Endodermal cell (in vitro differentiated cells): ENCODE measurements at regions not wholly inside any gene's neighbourhood (a gene's known extent, or its start where the extent isn't known, plus 50 kb on each side); places are given as distances from the start of the nearest gene placed in this dataset.
A peak's percentile ranks its signal among the peaks of the same experiment; 100 is the strongest.

Source experiments
- DNase-seq: peaks from one replicate; pipeline ENCODE4 v3.0.0-alpha.2; 2017
- H3K27ac ChIP-seq: 2 replicates; pipeline ENCODE4 v1.5.1; 2013; ENCODE audit warnings: mild to moderate bottlenecking, low read depth, low read length, moderate library complexity
- H3K27me3 ChIP-seq: 2 replicates; pipeline ENCODE4 v1.6.1; 2013; ENCODE audit warnings: mild to moderate bottlenecking, low read length, moderate library complexity; ENCODE audit not compliant: insufficient read depth, control insufficient read depth, poor library complexity, severe bottlenecking
- H3K36me3 ChIP-seq: 2 replicates; pipeline ENCODE4 v1.7.0; 2013; ENCODE audit warnings: mild to moderate bottlenecking, low read length, moderate library complexity; ENCODE audit not compliant: control insufficient read depth, insufficient read depth
- H3K4me1 ChIP-seq: one replicate; pipeline ENCODE4 v1.7.0; 2013; ENCODE audit warnings: low read length; ENCODE audit not compliant: control insufficient read depth, insufficient read depth
- H3K4me3 ChIP-seq: 2 replicates; pipeline ENCODE4 v1.5.1; 2013; ENCODE audit warnings: mild to moderate bottlenecking, low read length, moderate library complexity
- H3K9ac ChIP-seq: 2 replicates; pipeline ENCODE4 v1.6.1; 2013; ENCODE audit warnings: mild to moderate bottlenecking, low read length, moderate library complexity; ENCODE audit not compliant: poor library complexity, severe bottlenecking; ENCODE audit errors: extremely low read depth
- H3K9me3 ChIP-seq: 2 replicates; pipeline ENCODE4 v1.6.1; 2013; ENCODE audit warnings: mild to moderate bottlenecking, low read length, moderate library complexity; ENCODE audit not compliant: control insufficient read depth
- H3K27ac Mint-ChIP-seq: 2 replicates; pipeline ENCODE4 v1.8.0; 2020; ENCODE audit warnings: mixed read lengths
- H3K27me3 Mint-ChIP-seq: 2 replicates; pipeline ENCODE4 v1.8.0; 2021; ENCODE audit warnings: mild to moderate bottlenecking, mixed read lengths; ENCODE audit not compliant: insufficient read depth
- H3K36me3 Mint-ChIP-seq: 2 replicates; pipeline ENCODE4 v1.8.0; 2020; ENCODE audit warnings: low read depth, mixed read lengths
- H3K4me1 Mint-ChIP-seq: 2 replicates; pipeline ENCODE4 v1.8.0; 2020; ENCODE audit warnings: mixed read lengths
- H3K4me3 Mint-ChIP-seq: 2 replicates; pipeline ENCODE4 v1.8.0; 2020; ENCODE audit warnings: mild to moderate bottlenecking, moderate library complexity, mixed read lengths
- H3K9me3 Mint-ChIP-seq: 2 replicates; pipeline ENCODE4 v1.8.0; 2020; ENCODE audit warnings: mild to moderate bottlenecking, mixed read lengths
- CTCF ChIP-seq: fragments of 200-600 bp; sonication (generic); conservative IDR thresholded peaks from 2 replicates; pipeline ENCODE4 v1.5.0; 2021; ENCODE audit warnings: antibody characterized with exemption, mild to moderate bottlenecking
- WGBS, 2 experiments: methylation state at CpG; one replicate each; pipeline versions ENCODE4 v1.1.5 to v1.1.7; 2013; ENCODE audit warnings: missing lambda C conversion rate in 2 of 2, mixed read lengths in 1 of 2; ENCODE audit not compliant: insufficient coverage in 1 of 2, insufficient read length in 1 of 2; 5-methylcytosine and 5-hydroxymethylcytosine counted together

GRCh38 chr18:78519394-78520062 lies 460.1 kb upstream of the SALL3 start:
- peak; percentile 12 for DNase-seq
- no peaks in the 10 kb centered on the region for H3K4me1 Mint-ChIP-seq
- no peak overlapping the region for H3K4me3 Mint-ChIP-seq
- Histone ChIP-seq H3K27me3 (no peaks in the 10 kb centered on the region), H3K27ac (no peak overlapping the region), H3K9ac (no peak overlapping the region), H3K4me1 (no peaks in the 10 kb centered on the region), H3K9me3 (no peaks in the 10 kb centered on the region), H3K36me3 (no peaks in the 10 kb centered on the region), H3K4me3 (no peak overlapping the region)
- no peak overlapping the region for H3K27ac Mint-ChIP-seq
- H3K36me3 Mint-ChIP-seq: no peaks in the 10 kb centered on the region
- WGBS, 2 experiments: 92 to 94% methylated on average over 10 to 15 of the region's 15 CpGs
- no peaks in the 10 kb centered on the region for H3K9me3 Mint-ChIP-seq
- TF ChIP-seq CTCF: no peak
- H3K27me3 Mint-ChIP-seq: no peaks in the 10 kb centered on the region

GRCh38 chr18:78521136-78521535 lies 458.5 kb upstream of the SALL3 start:
- no peaks in the 10 kb centered on the region for H3K27me3 Mint-ChIP-seq
- no peaks in the 10 kb centered on the region for H3K4me1 Mint-ChIP-seq
- Histone ChIP-seq H3K4me1 (no peaks in the 10 kb centered on the region), H3K4me3 (no peak overlapping the region), H3K9me3 (no peaks in the 10 kb centered on the region), H3K27me3 (no peaks in the 10 kb centered on the region), H3K36me3 (no peaks in the 10 kb centered on the region), H3K27ac (no peak overlapping the region), H3K9ac (no peak overlapping the region)
- H3K9me3 Mint-ChIP-seq: no peaks in the 10 kb centered on the region
- H3K36me3 Mint-ChIP-seq: no peaks in the 10 kb centered on the region
- no peak overlapping the region for H3K4me3 Mint-ChIP-seq
- no peak overlapping the region for H3K27ac Mint-ChIP-seq
- WGBS, 2 experiments: 86 to 87% methylated on average over 8 to 11 of the region's 11 CpGs
- no peak for TF ChIP-seq CTCF
- no peak for DNase-seq

DNA sequence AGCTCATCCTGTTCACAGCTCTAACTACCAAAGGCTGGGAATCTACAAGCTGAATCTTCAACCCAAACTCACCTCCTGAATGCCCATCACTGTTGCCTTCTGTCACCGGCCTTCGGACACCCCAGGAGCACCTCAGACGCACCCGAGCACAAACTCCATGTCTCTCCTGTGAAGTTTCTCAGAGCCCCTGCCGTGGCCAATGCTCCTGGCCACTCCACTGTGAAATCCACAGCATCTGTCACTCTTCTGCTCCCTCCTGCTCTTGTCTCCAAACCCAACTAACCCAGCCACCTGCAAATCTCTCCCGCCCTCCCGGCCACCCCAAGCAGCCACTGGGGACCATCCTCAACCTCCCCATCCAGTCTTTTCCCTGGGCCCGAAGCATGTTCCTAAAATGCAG lies 457.9 kb upstream of the SALL3 start:
- WGBS, 2 experiments: 94 to 98% methylated on average over 5 to 8 of the region's 8 CpGs
- TF ChIP-seq CTCF: no peak
- Mint-ChIP-seq H3K27ac (no peak overlapping the region), H3K4me3 (no peak overlapping the region), H3K4me1 (no peaks in the 10 kb centered on the region), H3K9me3 (no peaks in the 10 kb centered on the region), H3K36me3 (no peaks in the 10 kb centered on the region), H3K27me3 (no peaks in the 10 kb centered on the region)
- Histone ChIP-seq H3K27me3 (no peaks in the 10 kb centered on the region), H3K36me3 (no peaks in the 10 kb centered on the region), H3K4me3 (no peak overlapping the region), H3K27ac (no peak overlapping the region), H3K9ac (no peak overlapping the region), H3K4me1 (no peaks in the 10 kb centered on the region), H3K9me3 (no peaks in the 10 kb centered on the region)
- DNase-seq: peak; percentile 31
